GM18498 (cell line): ENCODE measurements at regions not wholly inside any gene's neighbourhood (a gene's known extent, or its start where the extent isn't known, plus 50 kb on each side); places are given as distances from the start of the nearest gene placed in this dataset.
"Not testable (repeated sequence)": the region's sequence is repeated elsewhere in the genome, so short reads cannot be mapped to it uniquely, and the experiment has no call there.

Experiments used
- ATAC-seq: cut with Tn5 transposase; IDR thresholded peaks from one replicate; pipeline ENCODE4 v1.9.1; 2021; ENCODE audit warnings: mild to moderate bottlenecking, moderate library complexity; ENCODE audit not compliant: unreplicated experiment

GRCh38 chr4:38373375-38373774 lies 290.6 kb upstream of the KLF3 start:
- ATAC-seq = no peak

GRCh38 chr4:38377195-38377594 lies 286.8 kb upstream of the KLF3 start:
- no peak for ATAC-seq

- ATAC-seq = no peak
These were observed 285.5 kb upstream of the KLF3 start for GRCh38 chr4:38378478-38378877.

GRCh38 chr4:38381788-38382187 lies 282.2 kb upstream of the KLF3 start:
- no peak for ATAC-seq

GRCh38 chr4:38382520-38382919 lies 281.5 kb upstream of the KLF3 start:
- ATAC-seq = no peak

DNA sequence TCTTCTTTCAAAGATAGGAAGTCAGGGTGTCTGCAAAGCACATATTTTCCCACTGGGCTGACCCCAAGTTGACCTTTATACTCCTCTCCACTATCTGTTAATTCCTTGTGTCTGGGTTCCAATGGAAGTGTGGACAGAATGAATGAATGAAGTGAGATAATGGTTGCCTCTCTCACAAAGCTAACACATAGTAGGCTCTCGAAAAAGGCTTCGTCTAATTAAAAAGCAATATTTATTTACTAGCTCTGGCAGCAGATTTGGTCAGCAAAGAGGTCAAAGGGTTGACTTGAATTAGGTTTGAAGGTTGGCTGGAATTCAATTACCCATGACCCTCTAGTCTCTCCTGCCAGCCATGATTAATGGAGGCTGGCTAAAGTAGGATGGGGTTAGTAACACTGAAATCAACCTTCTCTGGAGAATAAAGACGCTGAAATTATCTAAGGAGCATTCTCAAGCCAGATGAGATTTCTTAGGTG lies 280.3 kb upstream of the KLF3 start:
- ATAC-seq = no peak

DNA sequence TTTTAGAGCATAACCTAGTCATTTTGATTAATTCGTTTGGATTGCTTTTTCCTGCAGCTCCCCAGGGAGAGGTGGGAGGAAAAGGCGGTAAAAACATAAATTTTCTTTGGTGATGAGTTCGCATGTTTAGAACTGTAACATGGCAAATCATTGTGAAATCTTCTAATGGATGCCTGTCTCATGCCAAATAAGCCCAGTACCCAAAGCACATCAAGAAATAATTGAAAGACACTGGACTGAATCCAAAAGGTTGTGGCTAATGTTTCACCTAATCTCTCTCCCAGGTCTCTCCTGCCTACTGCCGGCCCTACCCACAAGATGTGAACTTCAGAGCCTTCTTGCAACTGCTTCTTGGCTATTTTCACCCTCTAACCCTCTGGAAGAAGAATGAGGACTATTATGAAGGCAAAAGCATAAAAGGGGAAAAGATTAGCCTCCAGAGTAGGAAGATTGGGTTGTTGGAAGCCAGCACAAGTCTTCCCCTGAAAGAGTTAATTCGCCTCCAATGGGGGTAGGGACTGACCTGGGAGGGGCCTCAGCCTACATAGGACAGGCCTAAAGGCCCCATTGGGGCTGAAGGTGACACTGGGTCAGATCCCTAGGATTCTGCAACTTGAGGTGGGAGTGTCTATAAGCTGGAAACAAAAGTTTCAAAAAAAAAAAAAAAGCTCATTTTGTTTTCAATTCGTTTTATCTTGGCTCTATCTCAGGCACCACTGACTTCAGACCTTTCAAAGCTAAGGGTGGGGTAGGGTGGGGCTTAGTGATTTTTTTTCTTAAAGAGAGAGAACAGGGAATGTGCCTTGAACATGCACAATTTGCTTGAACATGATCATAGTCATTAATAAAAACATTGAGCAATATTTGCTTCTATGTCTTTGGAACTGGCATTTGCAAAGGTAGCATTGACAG lies 278.6 kb upstream of the KLF3 start:
- no peak for ATAC-seq

GRCh38 chr4:38386005-38386551 lies 277.9 kb upstream of the KLF3 start:
- no peak for ATAC-seq

DNA sequence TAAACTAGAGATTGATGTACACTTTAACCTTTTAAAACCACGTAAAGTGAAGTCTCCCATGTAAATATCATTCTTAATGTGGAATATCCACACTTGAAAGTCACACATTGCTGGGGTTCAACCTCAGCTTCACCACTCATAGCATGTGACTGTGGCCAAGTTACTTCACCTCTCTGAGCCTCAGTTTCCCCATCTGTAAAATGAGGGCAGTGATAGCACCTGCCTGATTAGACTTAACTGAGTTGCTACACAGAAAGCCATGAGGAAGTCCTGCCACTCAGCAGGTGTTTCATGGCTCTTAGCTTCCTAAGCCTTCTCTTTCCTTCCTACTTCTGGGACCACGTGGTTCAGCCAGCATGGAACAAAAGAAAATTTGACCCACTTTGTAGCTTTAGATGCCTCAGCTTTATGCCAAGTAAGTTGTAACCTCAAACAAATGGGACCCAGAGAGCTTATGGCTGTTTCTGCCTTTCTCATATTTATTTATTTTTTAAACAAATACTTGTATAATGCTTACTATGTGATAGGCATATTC lies 277.3 kb upstream of the KLF3 start:
- no peak for ATAC-seq

DNA sequence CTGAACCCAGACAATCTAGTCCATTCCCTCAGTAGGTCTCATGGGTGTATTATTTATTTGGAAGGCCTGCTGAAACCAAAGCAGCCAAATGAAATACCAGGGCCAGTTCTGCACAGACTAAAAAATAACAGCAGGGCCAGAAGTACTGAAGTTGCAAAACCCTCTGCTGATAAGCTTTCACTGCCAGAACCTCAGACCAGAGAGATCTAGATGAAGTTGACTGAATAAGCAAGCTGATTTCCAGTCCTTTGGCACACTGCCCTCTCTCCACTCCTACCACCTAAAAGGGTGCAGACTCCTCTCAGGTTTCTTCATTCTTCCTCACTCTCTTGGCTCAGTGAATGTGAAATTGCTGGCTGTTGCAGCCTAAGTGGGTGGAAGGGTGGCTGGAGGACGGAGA lies 276.7 kb upstream of the KLF3 start:
- ATAC-seq = no peak

DNA sequence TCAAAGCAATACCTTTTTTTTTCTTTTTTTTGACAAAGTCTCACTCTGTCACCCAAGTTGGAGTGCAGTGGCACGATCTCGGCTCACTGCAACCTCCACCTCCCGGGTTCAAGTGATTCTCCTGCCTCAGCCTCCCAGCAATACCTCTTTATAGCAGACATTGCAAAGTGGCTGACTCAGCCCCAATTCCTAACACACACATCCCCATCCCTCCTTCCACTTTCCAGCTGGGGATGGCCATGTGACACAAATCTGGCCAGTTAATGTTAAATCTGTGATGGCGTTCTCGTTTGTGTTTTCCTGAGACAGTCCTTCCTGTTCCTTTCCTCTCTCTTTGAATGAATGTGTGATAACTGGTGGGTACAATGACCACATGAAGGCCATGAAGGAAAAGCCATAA lies 276.2 kb upstream of the KLF3 start:
- no peak for ATAC-seq

GRCh38 chr4:38388907-38389306 lies 275.1 kb upstream of the KLF3 start:
- not testable (repeated sequence) for ATAC-seq

- no peak for ATAC-seq
These were observed 272.9 kb upstream of the KLF3 start for GRCh38 chr4:38390969-38391545.

DNA sequence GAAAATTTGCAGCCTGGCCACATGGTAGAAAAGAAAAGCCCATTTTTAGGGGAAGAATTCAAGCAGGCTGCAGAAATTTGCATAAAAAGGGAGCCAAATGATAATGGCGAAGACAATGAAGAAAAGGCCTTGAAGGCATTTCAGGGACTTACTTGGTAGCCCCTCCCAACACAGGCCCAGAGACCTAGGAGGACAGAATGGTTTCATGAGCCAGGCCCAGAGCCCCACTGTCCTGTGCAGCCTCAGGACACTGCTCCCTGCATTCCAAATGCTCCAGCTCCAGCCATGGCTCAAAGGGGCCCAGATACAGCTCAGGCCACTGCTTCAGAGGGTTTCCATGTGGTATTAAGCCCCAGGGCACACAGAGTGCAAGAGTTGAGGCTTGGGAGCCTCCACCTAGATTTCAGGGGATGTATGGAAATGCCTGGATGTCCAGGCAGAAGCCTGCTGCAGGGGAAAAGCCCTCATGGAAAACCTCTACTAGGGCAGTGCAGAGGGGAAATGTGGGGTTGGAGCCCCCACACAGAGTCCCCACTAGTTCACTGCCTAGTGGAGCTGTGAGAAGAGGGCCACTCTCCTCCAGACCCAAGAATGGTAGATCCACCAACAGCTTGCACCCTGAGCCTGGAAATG lies 271.7 kb upstream of the KLF3 start:
- no peak for ATAC-seq

- ATAC-seq = no peak
These were observed 267.9 kb upstream of the KLF3 start for GRCh38 chr4:38396091-38396490.

- ATAC-seq = no peak
These were observed 267.0 kb upstream of the KLF3 start for GRCh38 chr4:38396845-38397547.

DNA sequence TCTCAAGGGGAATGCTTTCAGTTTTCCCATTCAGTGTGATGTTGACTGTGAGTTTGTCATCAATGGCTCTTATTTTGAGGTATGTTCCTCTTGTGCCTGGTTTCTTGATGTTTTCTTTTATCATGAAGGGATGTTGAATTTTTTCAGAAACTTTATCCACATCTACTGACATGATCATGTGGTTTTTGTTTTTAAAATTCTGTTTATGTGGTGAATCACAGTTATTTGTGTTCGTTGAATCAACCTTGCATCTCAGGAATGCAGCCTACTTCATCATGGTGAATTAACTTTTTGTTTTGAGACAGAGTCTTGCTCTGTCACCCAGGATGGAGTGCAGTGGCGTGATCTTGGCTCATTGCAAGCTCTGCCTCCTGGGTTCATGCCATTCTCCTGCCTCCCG lies 263.1 kb upstream of the KLF3 start:
- no peak for ATAC-seq

DNA sequence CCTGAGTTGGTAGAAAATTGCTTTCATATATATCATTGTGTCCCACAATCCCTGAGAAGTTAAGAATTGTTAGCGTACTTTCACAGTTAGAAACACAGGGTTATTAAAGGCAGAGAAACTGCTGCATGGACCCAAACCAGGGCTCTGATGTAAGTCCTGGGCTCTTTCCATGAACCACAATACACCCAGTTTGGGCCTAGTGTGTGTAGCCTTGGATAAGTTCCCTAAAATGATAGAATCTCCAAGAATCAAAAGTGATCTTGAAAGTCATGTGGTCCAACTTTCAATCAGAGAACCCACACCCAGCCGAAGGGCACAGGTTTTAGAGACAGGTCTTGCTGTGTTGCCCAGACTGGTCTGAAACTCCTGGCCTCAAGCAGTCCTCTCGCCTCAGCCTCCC lies 257.8 kb upstream of the KLF3 start:
- no peak for ATAC-seq

GRCh38 chr4:38409852-38410251 lies 254.1 kb upstream of the KLF3 start:
- ATAC-seq = no peak

DNA sequence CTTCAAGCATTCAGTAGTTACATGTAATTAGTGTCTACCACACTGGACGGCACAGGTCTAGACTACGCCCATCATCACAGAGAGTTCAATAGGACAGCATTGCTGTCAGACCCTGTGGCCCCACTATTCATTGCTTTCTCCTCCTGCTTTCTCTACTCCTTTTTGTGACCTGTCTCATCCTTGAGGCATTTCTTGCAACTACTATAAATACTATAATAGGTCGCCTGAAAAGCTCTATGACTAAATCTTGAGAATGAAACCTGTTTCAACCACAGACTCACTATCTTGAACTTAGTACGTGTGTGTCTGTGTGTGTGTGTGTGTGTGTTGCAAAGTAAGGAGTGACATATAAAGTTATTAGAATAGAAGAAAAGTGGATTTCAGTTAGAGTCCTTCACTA lies 252.9 kb upstream of the KLF3 start:
- ATAC-seq = peak; percentile 88
